KMS-11 (cell line): ENCODE measurements at regions not wholly inside any gene's neighbourhood (a gene's known extent, or its start where the extent isn't known, plus 50 kb on each side); places are given as distances from the start of the nearest gene placed in this dataset.

Source experiments
- H2AFZ ChIP-seq: fragments of 200-600 bp; sonication (generic); 2 replicates; pipeline ENCODE4 v1.6.1; 2016; ENCODE audit warnings: antibody characterized with exemption, mixed run types, low read depth
- H3K27ac ChIP-seq: fragments of 200-600 bp; sonication (generic); 2 replicates; pipeline ENCODE4 v1.6.1; 2016; ENCODE audit warnings: mild to moderate bottlenecking, mixed run types
- H3K27me3 ChIP-seq: fragments of 200-600 bp; sonication (generic); 2 replicates; pipeline ENCODE4 v1.6.1; 2017; ENCODE audit warnings: mild to moderate bottlenecking, low read depth, mixed run types, moderate library complexity; ENCODE audit not compliant: insufficient read depth
- H3K36me3 ChIP-seq: fragments of 200-600 bp; sonication (generic); 2 replicates; pipeline ENCODE4 v1.6.1; 2017; ENCODE audit warnings: mild to moderate bottlenecking, mixed run types; ENCODE audit not compliant: insufficient read depth
- H3K4me1 ChIP-seq: fragments of 200-600 bp; sonication (generic); 2 replicates; pipeline ENCODE4 v1.6.1; 2016; ENCODE audit warnings: mild to moderate bottlenecking, low read depth, mixed run types; ENCODE audit not compliant: poor library complexity, severe bottlenecking
- H3K4me2 ChIP-seq: fragments of 200-600 bp; sonication (generic); 2 replicates; pipeline ENCODE4 v1.7.0; 2016; ENCODE audit warnings: mild to moderate bottlenecking, mixed run types
- H3K4me3 ChIP-seq: fragments of 200-600 bp; sonication (generic); IDR thresholded peaks from 2 replicates; pipeline ENCODE4 v1.6.1; 2017; ENCODE audit warnings: low read depth, low read length, mixed read lengths; ENCODE audit not compliant: insufficient read depth
- H3K79me2 ChIP-seq: fragments of 200-600 bp; sonication (generic); 2 replicates; pipeline ENCODE4 v1.6.1; 2016; ENCODE audit warnings: low read depth, mixed run types; ENCODE audit not compliant: insufficient read depth
- H3K9ac ChIP-seq: fragments of 200-600 bp; sonication (generic); 2 replicates; pipeline ENCODE4 v1.6.1; 2016; ENCODE audit warnings: mild to moderate bottlenecking, mixed run types
- H4K20me1 ChIP-seq: fragments of 200-600 bp; sonication (generic); 2 replicates; pipeline ENCODE4 v1.6.1; 2016; ENCODE audit warnings: mild to moderate bottlenecking, mixed run types; ENCODE audit not compliant: insufficient read depth
- CTCF ChIP-seq: fragments of 200-600 bp; sonication (generic); conservative IDR thresholded peaks from 2 replicates; pipeline ENCODE4 v1.6.1; 2017; ENCODE audit warnings: low read depth, mild to moderate bottlenecking, antibody characterized with exemption, low read length, moderate library complexity, mixed read lengths

GRCh38 chr1:209048941-209049669, 534.4 kb upstream of the CAMK1G start:
- no peak overlapping the region for H3K9ac ChIP-seq
- H2AFZ ChIP-seq = no peak overlapping the region
- H3K27ac ChIP-seq = no peak overlapping the region
- H3K4me1 ChIP-seq = no peaks in the 10 kb centered on the region
- H3K4me2 ChIP-seq = no peak overlapping the region
- H3K36me3 ChIP-seq = no peaks in the 10 kb centered on the region
- no peak for TF ChIP-seq CTCF
- no peak overlapping the region for H3K4me3 ChIP-seq
- no peaks in the 10 kb centered on the region for H4K20me1 ChIP-seq
- no peaks in the 10 kb centered on the region for H3K79me2 ChIP-seq
- H3K27me3 ChIP-seq = no peaks in the 10 kb centered on the region

GRCh38 chr1:209051570-209051969, 531.9 kb upstream of the CAMK1G start:
- Histone ChIP-seq H3K27me3 (no peaks in the 10 kb centered on the region), H2AFZ (no peak overlapping the region), H3K4me3 (no peak overlapping the region), H3K36me3 (no peaks in the 10 kb centered on the region), H3K4me2 (no peak overlapping the region), H3K9ac (no peak overlapping the region), H3K4me1 (no peaks in the 10 kb centered on the region), H3K27ac (no peak overlapping the region), H4K20me1 (no peaks in the 10 kb centered on the region), H3K79me2 (no peaks in the 10 kb centered on the region)
- TF ChIP-seq CTCF = no peak

GRCh38 chr1:209053587-209053986, 529.9 kb upstream of the CAMK1G start:
- TF ChIP-seq CTCF = no peak
- H3K27me3 ChIP-seq = no peaks in the 10 kb centered on the region
- H3K4me2 ChIP-seq = no peak overlapping the region
- no peaks in the 10 kb centered on the region for H3K4me1 ChIP-seq
- no peak overlapping the region for H3K9ac ChIP-seq
- H3K36me3 ChIP-seq = no peaks in the 10 kb centered on the region
- no peak overlapping the region for H3K4me3 ChIP-seq
- no peak overlapping the region for H3K27ac ChIP-seq
- H4K20me1 ChIP-seq = no peaks in the 10 kb centered on the region
- H2AFZ ChIP-seq = no peak overlapping the region
- no peaks in the 10 kb centered on the region for H3K79me2 ChIP-seq

GRCh38 chr1:209057083-209057482, 526.4 kb upstream of the CAMK1G start:
- Histone ChIP-seq H3K4me1 (peaks cover 1% of the 10 kb centered on the region), H3K27ac (no peak overlapping the region), H3K27me3 (no peaks in the 10 kb centered on the region), H3K36me3 (no peaks in the 10 kb centered on the region), H3K4me3 (no peak overlapping the region), H3K4me2 (no peak overlapping the region), H4K20me1 (no peaks in the 10 kb centered on the region), H3K79me2 (no peaks in the 10 kb centered on the region), H3K9ac (no peak overlapping the region), H2AFZ (no peak overlapping the region)
- no peak for TF ChIP-seq CTCF
